DMS114 treated with DMSO at 0.1 percent for 48 hours (cell line): ENCODE measurements at regions not wholly inside any gene's neighbourhood (a gene's known extent, or its start where the extent isn't known, plus 50 kb on each side); places are given as distances from the start of the nearest gene placed in this dataset.

Experiments
- DNase-seq: peaks from one replicate; lab custom pipeline; 2025; ENCODE audit not compliant: unreplicated experiment; lab: John Stamatoyannopoulos, UW

GRCh38 chr3:7897655-7898054, 604.0 kb upstream of the LMCD1 start:
- no peak for DNase-seq

GRCh38 chr3:7913283-7913682, 588.3 kb upstream of the LMCD1 start:
- no peak for DNase-seq

GRCh38 chr3:7915356-7915755, 586.3 kb upstream of the LMCD1 start:
- DNase-seq, result no peak

GRCh38 chr3:7917443-7918151, 584.0 kb upstream of the LMCD1 start:
- DNase-seq, result no peak

GRCh38 chr3:7920211-7920610, 581.4 kb upstream of the LMCD1 start:
- no peak for DNase-seq

GRCh38 chr3:7924228-7924627, 577.4 kb upstream of the LMCD1 start:
- DNase-seq, result no peak

- no peak for DNase-seq
Observed at GRCh38 chr3:7927015-7927414, 574.6 kb upstream of the LMCD1 start.

GRCh38 chr3:7927864-7928263, 573.8 kb upstream of the LMCD1 start:
- DNase-seq, result no peak

GRCh38 chr3:7929319-7929889, 572.2 kb upstream of the LMCD1 start:
- no peak for DNase-seq

GRCh38 chr3:7934362-7934761, 567.3 kb upstream of the LMCD1 start:
- DNase-seq, result no peak

- no peak for DNase-seq
Observed at GRCh38 chr3:7947930-7948329, 553.7 kb upstream of the LMCD1 start.

GRCh38 chr3:7950890-7951289, 550.7 kb upstream of the LMCD1 start:
- no peak for DNase-seq

- DNase-seq, result no peak
Observed at GRCh38 chr3:7953449-7954014, 548.1 kb upstream of the LMCD1 start.

GRCh38 chr3:7957024-7957423, 544.6 kb upstream of the LMCD1 start:
- DNase-seq, result no peak

GRCh38 chr3:7959094-7959493, 542.5 kb upstream of the LMCD1 start:
- no peak for DNase-seq

- no peak for DNase-seq
Observed at GRCh38 chr3:7960601-7961000, 541.0 kb upstream of the LMCD1 start.

GRCh38 chr3:7962301-7962700, 539.3 kb upstream of the LMCD1 start:
- DNase-seq, result no peak

GRCh38 chr3:7964899-7965298, 536.7 kb upstream of the LMCD1 start:
- DNase-seq, result no peak

- DNase-seq, result no peak
Observed at GRCh38 chr3:7973006-7973405, 528.6 kb upstream of the LMCD1 start.

GRCh38 chr3:7977245-7978086, 524.2 kb upstream of the LMCD1 start:
- no peak for DNase-seq

- no peak for DNase-seq
Observed at GRCh38 chr3:7978087-7978422, 523.6 kb upstream of the LMCD1 start.

GRCh38 chr3:7982126-7982525, 519.5 kb upstream of the LMCD1 start:
- DNase-seq, result no peak
